GM18507 (cell line): ENCODE measurements at regions not wholly inside any gene's neighbourhood (a gene's known extent, or its start where the extent isn't known, plus 50 kb on each side); places are given as distances from the start of the nearest gene placed in this dataset.

Experiments
- DNase-seq: peaks from one replicate; pipeline ENCODE4 v3.0.0; 2011; ENCODE audit warnings: low read depth; ENCODE audit not compliant: insufficient read length; ENCODE audit errors: extremely low spot score
- FAIRE-seq: peaks from 2 replicates; lab custom pipeline; 2011; peaks lifted over from hg19 to GRCh38; lab: Jason Lieb, UNC

GRCh38 chr5:56479696-56480077, 246.6 kb upstream of the ANKRD55 start:
- DNase-seq = no peak
- FAIRE-seq = no peak

DNA sequence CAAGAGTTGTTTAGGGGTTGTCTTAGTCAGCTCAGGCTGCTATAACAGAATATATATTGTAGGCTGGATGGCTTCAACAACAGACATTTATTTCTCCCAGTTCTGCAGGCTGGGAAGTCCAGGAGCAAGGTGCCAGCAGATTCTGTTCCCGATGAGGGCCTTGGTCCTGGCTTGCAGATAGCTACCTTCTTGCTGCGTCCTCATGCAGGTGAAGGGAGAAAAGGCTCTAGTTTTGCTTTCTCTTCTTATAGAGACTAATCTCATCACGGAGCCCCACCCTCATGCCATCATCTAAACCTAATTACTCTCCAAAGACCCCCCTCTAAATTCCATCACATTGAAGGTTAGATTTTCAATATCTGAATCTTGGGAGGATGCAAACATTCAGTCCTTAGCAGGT, 246.0 kb upstream of the ANKRD55 start:
- FAIRE-seq (no peak), DNase-seq (no peak)

DNA sequence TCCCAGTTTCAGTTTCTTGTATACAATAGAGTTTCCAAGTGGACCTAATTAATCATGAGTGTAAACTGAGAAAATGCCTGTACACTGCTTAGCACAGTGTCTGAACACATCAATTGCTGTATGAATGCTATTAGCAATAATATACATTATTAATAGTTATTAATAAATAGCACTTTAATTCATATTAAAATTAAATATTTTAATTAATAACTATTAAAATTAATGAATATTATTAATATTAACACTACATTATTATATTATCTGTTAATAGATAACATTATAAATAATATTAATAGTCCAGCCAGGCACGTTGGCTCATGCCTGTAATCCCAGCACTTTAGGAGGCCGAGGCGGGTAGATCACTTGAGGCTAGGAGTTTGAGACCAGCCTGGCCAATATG, 244.9 kb upstream of the ANKRD55 start:
- DNase-seq (no peak), FAIRE-seq (no peak)

GRCh38 chr5:56476487-56476856, 243.3 kb upstream of the ANKRD55 start:
- DNase-seq = no peak
- no peak for FAIRE-seq

DNA sequence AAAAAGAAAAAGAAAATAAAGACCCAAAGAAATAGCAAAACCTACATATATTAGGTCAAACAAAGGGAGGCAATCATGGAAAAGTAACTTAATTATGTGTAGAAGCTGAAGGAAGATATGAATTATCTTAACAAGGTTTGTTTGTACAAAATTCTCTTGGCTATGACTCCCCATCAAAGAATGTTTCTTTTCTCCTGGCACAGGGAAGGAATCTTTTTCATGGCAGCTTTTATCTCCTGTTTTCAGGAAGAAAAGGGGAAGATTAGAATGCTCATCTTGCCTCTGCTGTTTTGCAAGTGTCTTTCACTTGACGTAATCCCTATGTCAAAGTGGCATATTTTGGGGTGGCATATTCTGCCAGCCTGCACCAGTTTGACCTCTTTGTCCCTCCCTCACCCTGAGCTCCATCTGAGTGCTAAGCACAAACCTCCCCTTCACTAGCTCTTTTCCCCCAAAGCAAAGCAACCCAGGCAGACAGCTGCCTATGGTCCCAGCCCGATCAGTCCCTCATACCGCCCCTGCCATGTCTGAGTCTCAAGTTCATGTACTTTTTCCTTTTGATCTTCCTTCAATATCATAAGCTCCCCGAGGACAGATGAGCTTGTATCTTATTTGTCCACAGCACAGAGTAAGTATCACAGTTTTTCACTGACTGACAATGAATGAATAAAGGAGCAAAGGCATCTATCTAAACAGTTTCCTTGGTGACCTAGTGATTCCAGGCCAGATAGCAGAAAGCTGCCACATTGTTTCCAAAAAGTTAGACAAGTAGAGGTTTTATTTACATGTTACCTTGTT, 242.8 kb upstream of the ANKRD55 start:
- DNase-seq (no peak), FAIRE-seq (no peak)

DNA sequence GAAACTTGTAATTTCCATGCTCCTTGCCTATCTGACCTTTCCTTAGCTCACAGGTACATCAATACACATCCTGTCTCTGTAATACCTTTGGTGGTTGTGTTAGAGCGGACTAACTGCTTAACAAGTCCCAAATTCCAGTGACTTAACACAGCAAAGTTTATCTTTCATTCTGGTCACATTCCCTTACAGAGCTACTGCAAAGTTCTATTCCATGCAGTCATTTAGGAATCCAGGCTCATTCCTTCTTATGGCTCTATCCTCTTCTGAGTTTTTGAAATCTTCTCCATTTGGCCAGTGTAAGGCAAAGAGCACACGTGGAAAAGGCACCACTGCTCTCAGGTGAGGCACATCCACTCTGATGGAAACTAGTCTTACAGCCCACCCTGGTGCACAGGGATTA, 238.6 kb upstream of the ANKRD55 start:
- DNase-seq (no peak), FAIRE-seq (no peak)

- FAIRE-seq (no peak), DNase-seq (no peak)
Measured at GRCh38 chr5:56470007-56470406, 236.9 kb upstream of the ANKRD55 start.

GRCh38 chr5:56468277-56468676, 235.1 kb upstream of the ANKRD55 start:
- no peak for FAIRE-seq
- no peak for DNase-seq

DNA sequence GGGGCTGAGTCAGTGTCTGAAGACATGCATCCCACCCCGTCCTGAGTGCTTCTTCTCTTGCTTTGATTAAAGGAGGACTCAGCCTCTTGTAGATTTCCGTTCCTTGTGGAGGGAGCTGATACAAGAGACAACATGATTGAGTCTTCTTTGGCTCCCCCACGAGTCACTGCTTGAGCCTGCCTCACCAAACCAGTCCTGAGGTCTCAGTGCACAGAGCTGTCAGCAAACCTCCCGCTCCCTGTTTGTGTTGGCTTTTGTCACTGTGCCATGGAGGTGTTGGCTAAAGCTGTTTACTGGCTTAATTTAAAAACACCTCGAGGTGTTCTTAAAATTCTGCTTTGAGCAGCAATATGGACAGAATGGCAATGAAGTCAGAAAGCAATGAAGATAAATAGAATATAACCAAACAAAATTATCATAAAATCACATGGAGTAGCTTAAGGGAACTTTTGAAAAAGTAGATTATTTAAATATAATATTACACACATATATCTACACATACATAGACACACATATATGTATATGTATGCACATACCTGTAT, 234.1 kb upstream of the ANKRD55 start:
- FAIRE-seq = no peak
- DNase-seq = no peak

- DNase-seq (no peak), FAIRE-seq (no peak)
Measured at GRCh38 chr5:56466136-56466816, 233.1 kb upstream of the ANKRD55 start.

DNA sequence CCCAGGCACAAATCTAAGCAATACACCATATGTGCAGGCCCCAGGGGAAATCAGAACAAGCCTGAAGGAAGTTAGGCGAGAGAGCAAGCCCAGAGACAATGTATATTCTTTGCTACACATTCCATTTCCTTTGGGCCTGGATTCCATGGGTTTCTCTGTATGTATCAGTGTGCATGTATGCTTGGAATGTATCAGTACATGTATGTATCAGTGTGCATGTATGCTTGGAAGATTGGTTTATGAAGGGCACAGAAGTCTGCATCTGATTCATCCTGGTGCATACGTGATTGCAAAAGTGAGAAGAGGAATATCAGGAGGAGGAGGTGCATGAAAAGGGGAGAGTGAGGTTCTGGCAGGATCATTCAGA, 232.6 kb upstream of the ANKRD55 start:
- DNase-seq (no peak), FAIRE-seq (no peak)

DNA sequence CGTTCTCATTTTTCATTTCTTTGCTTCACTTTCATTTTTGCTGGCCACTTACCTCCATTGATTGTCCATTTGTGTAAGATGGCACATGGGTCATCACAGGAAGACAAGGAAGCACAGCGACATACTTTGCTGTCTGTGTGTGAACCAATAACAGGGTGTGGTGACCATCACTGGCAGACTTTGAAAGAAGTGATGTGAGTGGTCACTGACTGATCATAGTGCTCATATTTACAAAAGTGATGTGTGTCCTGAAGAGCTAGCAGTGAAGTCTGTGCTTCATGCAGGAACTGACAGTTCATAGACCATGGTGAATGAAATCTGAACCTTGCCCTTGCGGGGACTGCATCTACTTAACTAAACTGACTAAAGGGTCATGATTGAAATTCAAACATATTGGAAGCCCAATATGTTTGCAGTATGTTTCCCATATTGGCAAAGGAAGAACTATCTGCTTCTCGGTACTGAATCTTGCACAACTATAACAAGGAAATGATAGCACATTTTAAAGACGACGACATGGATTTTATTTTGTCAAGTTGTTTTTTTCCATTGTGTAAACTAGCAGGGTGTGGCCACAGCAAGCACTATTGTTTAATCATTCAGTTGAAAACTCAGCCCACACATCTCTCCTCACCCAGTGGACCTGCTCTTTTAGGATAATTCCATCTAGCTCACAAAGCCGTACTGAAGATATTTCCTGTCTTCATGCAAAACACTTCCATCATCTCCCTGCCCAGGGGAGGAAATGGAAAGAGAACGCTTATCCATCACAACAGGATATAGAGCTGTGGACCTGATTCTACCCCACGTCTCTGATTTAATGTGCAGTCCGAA, 232.0 kb upstream of the ANKRD55 start:
- DNase-seq (no peak), FAIRE-seq (no peak)

DNA sequence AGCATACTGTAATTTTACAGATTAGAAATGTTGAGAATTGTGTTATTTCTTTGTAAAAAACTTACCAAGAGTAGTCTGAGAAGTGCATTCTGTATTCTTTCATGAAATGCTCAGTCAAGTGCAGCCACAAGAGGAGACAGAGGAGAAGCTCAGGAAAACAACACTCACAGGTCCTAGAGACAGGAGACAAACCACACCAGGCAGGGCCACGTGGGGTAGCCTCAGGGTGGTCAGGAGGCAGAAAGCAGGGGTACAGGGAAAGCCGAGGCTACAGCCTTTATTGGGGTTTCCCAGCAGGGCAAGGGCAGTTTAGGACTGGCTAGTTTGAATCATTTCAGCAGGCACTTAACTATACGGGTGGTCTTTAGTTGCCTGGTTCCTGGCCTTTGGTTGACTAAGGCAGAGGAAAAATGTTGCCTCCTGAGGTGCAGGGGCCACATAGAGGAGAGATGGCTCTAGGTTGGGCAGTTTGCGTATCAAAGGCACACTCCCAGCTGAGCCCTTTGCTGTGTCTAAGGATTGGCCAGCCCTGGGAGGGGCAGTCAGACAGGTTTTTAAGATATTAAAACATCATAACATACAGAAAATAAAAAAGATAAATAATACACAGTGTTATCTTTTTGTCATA, 230.9 kb upstream of the ANKRD55 start:
- FAIRE-seq = no peak

DNA sequence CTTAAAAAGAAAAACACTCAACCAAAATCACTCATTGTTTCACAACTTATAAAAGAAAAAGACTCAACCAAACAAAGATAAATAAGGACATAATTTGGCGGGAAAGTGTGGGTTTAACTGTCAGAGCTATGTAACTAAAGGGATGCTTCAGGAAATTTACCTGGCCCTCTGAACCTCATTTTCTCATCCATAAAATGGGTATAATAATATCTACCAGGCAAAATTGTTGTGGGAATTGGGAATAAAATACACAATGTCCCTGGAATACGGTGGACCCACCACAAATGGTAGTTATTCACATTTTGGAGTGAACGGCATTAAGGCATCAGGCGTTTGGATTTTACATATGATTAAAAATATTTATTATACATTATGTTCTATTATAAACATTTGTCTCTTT, 228.5 kb upstream of the ANKRD55 start:
- FAIRE-seq = no peak
- DNase-seq = no peak

More for the DNA sequence above, 230.9 kb upstream of the ANKRD55 start:
- no peak for DNase-seq

DNA sequence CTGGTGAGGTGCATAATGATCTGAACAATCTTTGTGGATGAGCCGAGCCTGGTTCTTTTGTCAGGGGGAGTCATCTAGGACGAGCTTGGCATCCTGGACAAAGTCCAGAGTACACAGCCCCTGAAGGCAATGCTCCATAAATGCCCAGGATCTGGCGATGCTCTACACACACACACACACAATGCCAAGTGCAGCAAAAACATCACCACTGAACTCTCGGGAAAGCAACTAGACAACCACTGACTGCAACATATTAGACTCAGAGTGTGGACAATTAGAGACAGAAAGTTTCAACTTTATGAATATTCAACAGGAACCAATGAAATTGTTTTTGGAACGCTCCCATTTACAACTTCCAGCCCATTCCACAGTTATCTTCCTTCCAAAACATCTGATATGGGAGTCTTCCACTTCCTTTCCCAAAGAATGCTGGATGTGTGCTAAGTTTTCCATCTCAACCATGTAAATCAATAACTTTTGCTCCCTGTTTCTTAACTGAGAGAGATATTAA, 227.6 kb upstream of the ANKRD55 start:
- FAIRE-seq = no peak

GRCh38 chr5:56460195-56460546, 227.0 kb upstream of the ANKRD55 start:
- FAIRE-seq (no peak), DNase-seq (no peak)

More for the DNA sequence above, 227.6 kb upstream of the ANKRD55 start:
- no peak for DNase-seq

DNA sequence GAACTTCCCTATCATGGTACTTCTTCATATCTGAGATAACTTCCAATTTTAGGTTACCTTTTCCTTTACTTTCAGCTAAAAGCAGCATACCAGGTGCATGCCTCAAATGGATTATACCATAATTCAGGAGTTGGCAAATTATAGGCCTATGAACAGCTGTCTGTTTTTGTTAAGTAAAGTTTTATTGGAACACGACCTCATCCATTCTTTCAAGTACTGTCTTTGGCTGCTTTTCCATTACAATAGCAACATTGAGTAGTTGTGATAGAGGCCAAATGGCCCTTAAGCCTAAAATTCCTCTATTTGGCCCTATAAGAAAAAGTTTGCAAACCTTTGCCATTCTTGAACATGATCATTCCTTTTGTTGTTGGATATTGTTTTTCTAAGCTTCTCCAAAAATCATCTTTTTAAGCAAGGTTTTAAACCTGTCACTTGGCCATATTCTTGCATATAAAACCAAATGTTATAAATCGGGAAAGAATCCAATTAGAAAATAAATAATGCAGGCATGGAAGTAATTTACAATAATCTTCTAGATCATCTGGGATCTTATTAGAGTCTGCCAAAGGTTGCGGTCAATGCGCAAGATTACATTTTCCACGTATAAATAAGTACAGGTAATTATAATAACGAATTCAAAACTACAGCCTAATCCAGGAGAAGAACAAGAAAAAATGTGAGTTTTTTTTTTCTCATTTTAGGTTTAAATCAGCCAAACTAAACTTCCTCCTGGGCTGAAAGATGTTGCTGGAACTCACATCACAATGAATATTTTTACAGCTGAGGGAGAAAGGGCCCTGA, 226.5 kb upstream of the ANKRD55 start:
- DNase-seq (no peak), FAIRE-seq (no peak)

GRCh38 chr5:56457887-56458812, 225.0 kb upstream of the ANKRD55 start:
- DNase-seq (no peak), FAIRE-seq (no peak)
